ENCODE measurements at regions not wholly inside any gene's neighbourhood (a gene's known extent, or its start where the extent isn't known, plus 50 kb on each side); places are given as distances from the start of the nearest gene placed in this dataset.

DNA sequence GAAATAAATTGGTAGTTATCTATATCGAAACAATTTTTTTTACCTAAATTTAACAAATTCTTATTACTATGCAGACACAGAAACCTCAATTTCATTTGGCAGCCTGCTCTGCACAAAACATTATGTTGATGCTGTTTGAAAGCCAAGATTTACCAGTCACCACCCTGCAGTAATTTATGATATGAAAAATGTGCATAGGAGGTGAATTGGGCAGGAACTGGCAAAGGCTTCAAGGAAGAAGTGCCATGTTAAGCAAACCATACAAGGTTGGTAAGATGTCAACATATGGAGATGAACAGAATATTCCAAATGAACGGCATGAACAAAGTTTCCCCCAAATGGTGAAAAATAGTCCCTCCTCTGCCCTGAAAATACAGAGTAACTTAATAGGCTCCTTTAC is 54.2 kb upstream of the TAB2 start:
- intact Hi-C loops (cut with DNase I), result no loop called here
- 94 to 98% methylated on average over 2 of the region's 2 CpGs for WGBS, 2 donors
- H3K36me3 ChIP-seq, result no peaks in the 10 kb centered on the region
- H3K27me3 ChIP-seq, result peaks cover 0 to 5% (median 0%) of the 10 kb centered on the region in 7 donors
- TF ChIP-seq CTCF (IDR thresholded peaks at IDR 0.05), result no peak
- H3K4me3 ChIP-seq, result no peak overlapping the region
- peaks cover 0 to 33% (median 7%) of the 10 kb centered on the region in 9 donors for H3K4me1 ChIP-seq
- no peak for DNase-seq
- H3K9me3 ChIP-seq, result no peaks in the 10 kb centered on the region
- no peak for ATAC-seq
- H3K27ac ChIP-seq, result no peak overlapping the region

DNA sequence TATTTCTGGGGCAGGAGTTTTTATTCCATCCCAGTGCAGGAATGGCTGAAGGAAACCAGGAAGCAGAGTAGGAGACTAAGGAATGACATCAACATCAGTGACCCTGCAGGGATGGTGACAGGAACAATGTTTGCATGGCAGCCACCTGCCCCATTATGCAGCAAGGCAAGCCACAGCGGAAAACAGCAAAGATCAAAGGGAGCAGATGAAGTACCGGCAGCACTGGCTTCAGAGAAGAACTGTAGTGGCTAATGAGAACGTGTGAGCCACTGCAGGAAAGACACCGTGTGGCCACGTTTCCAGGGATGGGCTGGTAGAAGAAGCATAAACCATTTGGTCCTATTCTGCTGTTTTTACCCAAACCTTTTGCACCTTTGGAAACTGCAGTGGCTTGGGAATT is 52.9 kb upstream of the TAB2 start:
- whole genome bisulfite sequencing, 2 donors, result 73 to 80% methylated on average over 5 of the region's 5 CpGs
- intact Hi-C loops (cut with DNase I), result no loop called here
- Histone ChIP-seq H3K27ac (no peak overlapping the region), H3K36me3 (no peaks in the 10 kb centered on the region), H3K4me1 (peaks cover 0 to 23% (median 7%) of the 10 kb centered on the region in 9 donors), H3K27me3 (peaks cover 0 to 5% (median 0%) of the 10 kb centered on the region in 7 donors), H3K9me3 (no peaks in the 10 kb centered on the region), H3K4me3 (no peak overlapping the region)
- no peak for TF ChIP-seq CTCF (IDR thresholded peaks at IDR 0.05)
- no peak for DNase-seq
- no peak for ATAC-seq

DNA sequence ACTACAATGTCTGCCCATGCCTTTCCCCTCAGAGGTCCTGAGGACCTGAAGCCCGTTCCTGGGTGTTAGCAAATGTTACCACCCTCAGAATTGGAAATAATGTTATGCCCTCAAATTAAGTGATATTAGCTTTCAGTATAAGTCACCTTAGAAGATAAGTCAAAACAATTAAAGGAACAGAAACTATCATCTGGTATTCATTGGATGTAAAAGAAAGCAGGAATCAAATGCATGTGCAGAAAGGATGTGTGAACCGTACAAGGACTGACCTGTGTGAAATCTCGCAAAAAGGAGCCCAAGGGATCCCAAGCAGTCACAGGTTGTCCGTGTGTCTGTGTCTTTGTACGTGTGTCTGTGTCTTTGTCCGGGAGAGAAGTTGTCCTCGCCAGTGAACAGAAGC is 51.6 kb upstream of the TAB2 start:
- Histone ChIP-seq H3K36me3 (no peaks in the 10 kb centered on the region), H3K27me3 (peaks cover 0 to 5% (median 0%) of the 10 kb centered on the region in 7 donors), H3K4me3 (no peak overlapping the region), H3K9me3 (no peaks in the 10 kb centered on the region), H3K27ac (no peak overlapping the region), H3K4me1 (peaks cover 0 to 14% (median 0%) of the 10 kb centered on the region in 9 donors)
- intact Hi-C loops (cut with DNase I), result no loop called here
- DNase-seq (no peak), ATAC-seq (no peak)
- no peak for TF ChIP-seq CTCF (IDR thresholded peaks at IDR 0.05)
- WGBS, 2 donors, result 86 to 88% methylated on average over 7 of the region's 7 CpGs

GRCh38 chr6:149266659-149267058 is 50.9 kb upstream of the TAB2 start:
- 77 to 86% methylated on average over 6 of the region's 6 CpGs for WGBS, 2 donors
- no peak for ATAC-seq

More at GRCh38 chr6:149266659-149267058, 50.9 kb upstream of the TAB2 start:
- TF ChIP-seq CTCF (IDR thresholded peaks at IDR 0.05), result no peak
- Histone ChIP-seq H3K27ac (peak overlapping the region in 1 of 10 donors; percentile 1), H3K4me3 (no peak overlapping the region), H3K27me3 (peaks cover 0 to 5% (median 0%) of the 10 kb centered on the region in 7 donors), H3K9me3 (no peaks in the 10 kb centered on the region), H3K4me1 (peaks cover 0 to 21% (median 0%) of the 10 kb centered on the region in 9 donors), H3K36me3 (no peaks in the 10 kb centered on the region)
- intact Hi-C loops (cut with DNase I), result no loop called here
- DNase-seq, result no peak

Measured in heart right ventricle (tissue), 16 donors.